BE2C (cell line): ENCODE measurements at regions not wholly inside any gene's neighbourhood (a gene's known extent, or its start where the extent isn't known, plus 50 kb on each side); places are given as distances from the start of the nearest gene placed in this dataset.
"Not testable (repeated sequence)": the region's sequence is repeated elsewhere in the genome, so short reads cannot be mapped to it uniquely, and the experiment has no call there.

Experiments used
- DNase-seq: peaks from one replicate; pipeline ENCODE4 v3.0.0-alpha.2; 2020
- H3K27me3 ChIP-seq: fragments of 250-450 bp; sonication (Bioruptor Pico); 2 replicates; pipeline ENCODE4 v1.5.1; 2020; ENCODE audit warnings: mild to moderate bottlenecking
- H3K36me3 ChIP-seq: fragments of 250-450 bp; sonication (Bioruptor Pico); 2 replicates; pipeline ENCODE4 v1.5.1; 2020; ENCODE audit warnings: mild to moderate bottlenecking
- H3K4me1 ChIP-seq: fragments of 250-450 bp; sonication (Bioruptor Pico); 2 replicates; pipeline ENCODE4 v1.5.1; 2020
- H3K4me3 ChIP-seq: 2 replicates; pipeline ENCODE4 v1.5.1; 2011; ENCODE audit warnings: low read depth, low read length
- H3K9me3 ChIP-seq: fragments of 250-450 bp; sonication (Bioruptor Pico); 2 replicates; pipeline ENCODE4 v1.5.1; 2020
- CTCF ChIP-seq: IDR thresholded peaks from 2 replicates; pipeline ENCODE4 v1.5.1; 2012; ENCODE audit warnings: mild to moderate bottlenecking, low read depth, low read length

- Histone ChIP-seq H3K27me3 (no peaks in the 10 kb centered on the region), H3K4me1 (peaks cover 24% of the 10 kb centered on the region), H3K9me3 (no peaks in the 10 kb centered on the region), H3K4me3 (no peak overlapping the region), H3K36me3 (no peaks in the 10 kb centered on the region)
- TF ChIP-seq CTCF = peak; percentile 46; the same call in 1 of the 2 replicates
- no peak for DNase-seq
Observed at GRCh38 chr6:43927532-43928210, 157.7 kb downstream of the VEGFA start.

GRCh38 chr6:43926634-43927531, 156.9 kb downstream of the VEGFA start:
- no peaks in the 10 kb centered on the region for H3K9me3 ChIP-seq
- peaks cover 22% of the 10 kb centered on the region for H3K4me1 ChIP-seq
- peak; percentile 79 for DNase-seq
- no peaks in the 10 kb centered on the region for H3K27me3 ChIP-seq
- TF ChIP-seq CTCF = no peak; the same call in 1 of the 2 replicates
- H3K36me3 ChIP-seq = no peaks in the 10 kb centered on the region
- no peak overlapping the region for H3K4me3 ChIP-seq

GRCh38 chr6:43925636-43926139, 155.7 kb downstream of the VEGFA start:
- H3K4me1 ChIP-seq = peaks cover 19% of the 10 kb centered on the region
- not testable (repeated sequence) for DNase-seq, H3K9me3 ChIP-seq, H3K4me3 ChIP-seq, H3K27me3 ChIP-seq, H3K36me3 ChIP-seq

GRCh38 chr6:43924222-43924702, 154.3 kb downstream of the VEGFA start:
- H3K9me3 ChIP-seq = no peaks in the 10 kb centered on the region

GRCh38 chr6:43923376-43924221, 153.6 kb downstream of the VEGFA start:
- no peak for TF ChIP-seq CTCF
- Histone ChIP-seq H3K4me3 (no peak overlapping the region), H3K4me1 (peaks cover 19% of the 10 kb centered on the region), H3K36me3 (no peaks in the 10 kb centered on the region), H3K27me3 (no peaks in the 10 kb centered on the region), H3K9me3 (no peaks in the 10 kb centered on the region)
- no peak for DNase-seq

More at GRCh38 chr6:43924222-43924702, 154.3 kb downstream of the VEGFA start:
- no peaks in the 10 kb centered on the region for H3K36me3 ChIP-seq
- no peak for TF ChIP-seq CTCF
- H3K27me3 ChIP-seq = no peaks in the 10 kb centered on the region
- no peak overlapping the region for H3K4me3 ChIP-seq
- peaks cover 19% of the 10 kb centered on the region for H3K4me1 ChIP-seq
- no peak for DNase-seq
